PC-9 (cell line): ENCODE measurements at regions not wholly inside any gene's neighbourhood (a gene's known extent, or its start where the extent isn't known, plus 50 kb on each side); places are given as distances from the start of the nearest gene placed in this dataset.

Experiments
- CTCF ChIP-seq: fragments of 200-600 bp; sonication (generic); conservative IDR thresholded peaks from 2 replicates; pipeline ENCODE4 v1.6.1; 2017; ENCODE audit warnings: mixed run types, antibody characterized with exemption, mild to moderate bottlenecking, moderate library complexity
- EZH2 ChIP-seq: fragments of 200-600 bp; sonication (generic); IDR thresholded peaks from 2 replicates; pipeline ENCODE4 v1.8.0; 2017; ENCODE audit warnings: antibody characterized with exemption, low read depth

GRCh38 chr10:121025731-121026130, 174.6 kb downstream of the WDR11 start:
- TF ChIP-seq CTCF: no peak
- no peak for TF ChIP-seq EZH2
